ENCODE measurements at regions not wholly inside any gene's neighbourhood (a gene's known extent, or its start where the extent isn't known, plus 50 kb on each side); places are given as distances from the start of the nearest gene placed in this dataset.

DNA sequence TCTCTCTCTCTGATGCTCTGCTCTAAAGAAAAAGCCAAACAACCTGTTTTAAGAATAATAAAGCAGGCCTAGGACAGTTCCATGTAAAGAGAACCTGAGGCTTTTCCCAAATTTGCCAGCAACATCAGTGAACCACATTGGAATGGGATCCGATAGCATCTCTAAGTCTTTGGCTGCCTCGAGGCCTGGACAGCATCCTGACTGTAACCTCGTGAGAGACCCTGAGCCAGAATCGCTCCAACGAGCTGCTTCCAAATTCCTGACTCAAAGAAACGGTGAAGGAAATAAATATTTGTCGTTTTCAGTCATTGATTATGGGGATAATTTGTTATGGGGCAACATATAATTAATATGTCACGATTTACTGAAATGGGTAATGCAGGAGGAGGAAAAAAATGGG is 1012.8 kb downstream of the ROBO2 start:
- DNase-seq (ENCODE audit: extremely low read depth, insufficient read length) = no peak
- no peak for TF ChIP-seq CTCF (IDR thresholded peaks at IDR 0.05; ENCODE audit: insufficient read depth, low read length, poor library complexity, severe bottlenecking)
- Histone ChIP-seq H3K36me3 (ENCODE audit: control insufficient read depth, insufficient read depth, low read length) (no peaks in the 10 kb centered on the region), H3K4me3 (replicated peaks; ENCODE audit: low read depth, low read length) (no peak overlapping the region), H3K27me3 (replicated peaks; ENCODE audit: control insufficient read depth, insufficient read depth, low read length) (no peaks in the 10 kb centered on the region)

GRCh38 chr3:78066287-78066686 is 1026.4 kb downstream of the ROBO2 start:
- DNase-seq (ENCODE audit: extremely low read depth, insufficient read length) = no peak
- TF ChIP-seq CTCF (IDR thresholded peaks at IDR 0.05; ENCODE audit: insufficient read depth, low read length, poor library complexity, severe bottlenecking) = peak; percentile 16

DNA sequence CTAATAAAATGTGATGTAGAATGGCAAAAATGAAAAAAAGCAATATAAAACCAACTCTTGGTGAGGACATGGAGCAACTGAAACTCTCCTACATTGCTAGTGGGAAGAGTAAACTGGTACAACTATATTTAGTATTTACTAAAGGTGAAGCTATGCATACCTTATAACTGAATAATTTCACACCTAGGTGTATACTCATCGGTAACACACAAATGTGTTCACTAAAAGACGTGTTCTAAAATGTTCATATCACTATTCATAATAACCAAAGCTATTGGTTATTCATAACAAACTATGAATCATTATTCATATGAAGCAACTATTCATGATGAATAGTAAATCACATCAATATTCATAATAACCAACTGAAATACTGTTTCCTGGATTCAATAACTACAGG is 1030.3 kb downstream of the ROBO2 start:
- no peak for DNase-seq (ENCODE audit: extremely low read depth, insufficient read length)
- TF ChIP-seq CTCF (IDR thresholded peaks at IDR 0.05; ENCODE audit: insufficient read depth, low read length, poor library complexity, severe bottlenecking) = no peak
- no peak overlapping the region for H3K4me3 ChIP-seq (replicated peaks; ENCODE audit: low read depth, low read length)
- no peaks in the 10 kb centered on the region for H3K36me3 ChIP-seq (ENCODE audit: control insufficient read depth, insufficient read depth, low read length)
- H3K27me3 ChIP-seq (replicated peaks; ENCODE audit: control insufficient read depth, insufficient read depth, low read length) = no peaks in the 10 kb centered on the region

More at GRCh38 chr3:78066287-78066686, 1026.4 kb downstream of the ROBO2 start:
- H3K4me3 ChIP-seq (replicated peaks; ENCODE audit: low read depth, low read length) = no peak overlapping the region
- no peaks in the 10 kb centered on the region for H3K36me3 ChIP-seq (ENCODE audit: control insufficient read depth, insufficient read depth, low read length)
- H3K27me3 ChIP-seq (replicated peaks; ENCODE audit: control insufficient read depth, insufficient read depth, low read length) = no peaks in the 10 kb centered on the region

- no peak for TF ChIP-seq CTCF (IDR thresholded peaks at IDR 0.05; ENCODE audit: insufficient read depth, low read length, poor library complexity, severe bottlenecking)
These were observed 1036.5 kb downstream of the ROBO2 start for GRCh38 chr3:78076379-78076778.

GRCh38 chr3:78077178-78077577 is 1037.3 kb downstream of the ROBO2 start:
- TF ChIP-seq CTCF (IDR thresholded peaks at IDR 0.05; ENCODE audit: insufficient read depth, low read length, poor library complexity, severe bottlenecking) = no peak
- Histone ChIP-seq H3K4me3 (replicated peaks; ENCODE audit: low read depth, low read length) (no peak overlapping the region), H3K27me3 (replicated peaks; ENCODE audit: control insufficient read depth, insufficient read depth, low read length) (no peaks in the 10 kb centered on the region), H3K36me3 (ENCODE audit: control insufficient read depth, insufficient read depth, low read length) (no peaks in the 10 kb centered on the region)
- DNase-seq (ENCODE audit: extremely low read depth, insufficient read length) = no peak

More at GRCh38 chr3:78076379-78076778, 1036.5 kb downstream of the ROBO2 start:
- H3K27me3 ChIP-seq (replicated peaks; ENCODE audit: control insufficient read depth, insufficient read depth, low read length) = no peaks in the 10 kb centered on the region
- DNase-seq (ENCODE audit: extremely low read depth, insufficient read length) = no peak
- no peaks in the 10 kb centered on the region for H3K36me3 ChIP-seq (ENCODE audit: control insufficient read depth, insufficient read depth, low read length)
- no peak overlapping the region for H3K4me3 ChIP-seq (replicated peaks; ENCODE audit: low read depth, low read length)

DNA sequence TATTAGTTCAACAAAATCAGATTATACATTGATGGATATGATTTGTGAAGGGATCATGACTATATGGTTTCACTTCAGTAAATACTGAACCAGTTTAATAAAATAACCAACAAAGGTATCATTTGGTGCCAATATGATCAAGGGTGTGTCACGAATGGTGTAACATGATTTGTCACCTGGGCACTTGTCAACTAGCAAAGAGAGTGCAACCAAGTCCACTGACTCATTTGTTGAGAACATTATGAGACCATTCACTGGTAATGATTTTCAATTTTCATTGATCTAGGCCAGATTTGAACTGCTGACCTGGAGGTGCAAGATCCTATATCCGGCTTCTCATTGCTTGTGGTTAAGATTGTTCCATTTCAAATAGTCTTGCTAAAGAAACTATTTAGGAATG is 1037.9 kb downstream of the ROBO2 start:
- no peak for DNase-seq (ENCODE audit: extremely low read depth, insufficient read length)
- TF ChIP-seq CTCF (IDR thresholded peaks at IDR 0.05; ENCODE audit: insufficient read depth, low read length, poor library complexity, severe bottlenecking) = no peak
- no peaks in the 10 kb centered on the region for H3K27me3 ChIP-seq (replicated peaks; ENCODE audit: control insufficient read depth, insufficient read depth, low read length)
- no peaks in the 10 kb centered on the region for H3K36me3 ChIP-seq (ENCODE audit: control insufficient read depth, insufficient read depth, low read length)
- H3K4me3 ChIP-seq (replicated peaks; ENCODE audit: low read depth, low read length) = no peak overlapping the region

All from GM06990 (cell line).